HL-60 (cell line): ENCODE measurements at regions not wholly inside any gene's neighbourhood (a gene's known extent, or its start where the extent isn't known, plus 50 kb on each side); places are given as distances from the start of the nearest gene placed in this dataset.

Experiments used
- DNase-seq, 2 experiments: peaks; one replicate each; pipeline ENCODE4 v3.0.0-alpha.2; 2010 to 2020; ENCODE audit warnings: low read depth in 1 of 2, low spot score in 1 of 2
- H3K27ac ChIP-seq: fragments of 250-450 bp; sonication (Bioruptor Pico); replicated peaks from 2 replicates; pipeline ENCODE4 v1.5.1; 2020; ENCODE audit warnings: mild to moderate bottlenecking, moderate library complexity
- H3K27me3 ChIP-seq: fragments of 250-450 bp; sonication (Bioruptor Pico); 2 replicates; pipeline ENCODE4 v1.5.1; 2021; ENCODE audit warnings: mild to moderate bottlenecking, moderate library complexity; ENCODE audit not compliant: insufficient read depth, poor library complexity, severe bottlenecking
- H3K4me3 ChIP-seq: replicated peaks from 2 replicates; pipeline ENCODE4 v1.5.1; 2011; ENCODE audit warnings: mild to moderate bottlenecking, control low read depth, low read length; ENCODE audit not compliant: insufficient read depth
- CTCF ChIP-seq: IDR thresholded peaks from one replicate; pipeline ENCODE4 v1.5.1; 2011; ENCODE audit warnings: low read length, control low read depth, inconsistent platforms; ENCODE audit not compliant: insufficient read depth
- GABPA ChIP-seq: IDR thresholded peaks from 2 replicates; pipeline ENCODE4 v1.6.1; 2012; ENCODE audit warnings: low read depth
- POLR2AphosphoS5 ChIP-seq: IDR thresholded peaks from 2 replicates; pipeline ENCODE4 v1.6.1; 2012; ENCODE audit warnings: low read depth
- REST ChIP-seq: IDR thresholded peaks from 2 replicates; pipeline ENCODE4 v1.6.1; 2012; ENCODE audit warnings: low read depth; ENCODE audit not compliant: insufficient replicate concordance
- SPI1 ChIP-seq: IDR thresholded peaks from 2 replicates; pipeline ENCODE4 v1.6.1; 2012; ENCODE audit warnings: low read depth, mild to moderate bottlenecking, borderline replicate concordance

- Histone ChIP-seq H3K4me3 (no peak overlapping the region), H3K27me3 (no peaks in the 10 kb centered on the region), H3K27ac (peak overlapping the region; percentile 26; the same call in 1 of the 2 replicates)
- DNase-seq: no peak
- TF ChIP-seq CTCF: no peak
- no peak for TF ChIP-seq SPI1
- no peak for TF ChIP-seq REST
- TF ChIP-seq GABPA: no peak
- no peak for TF ChIP-seq POLR2AphosphoS5
Observed at GRCh38 chr10:78247266-78247665, 213.6 kb downstream of the RPS24 start.

- no peak for TF ChIP-seq REST
- no peak for TF ChIP-seq SPI1
- no peak for TF ChIP-seq GABPA
- TF ChIP-seq CTCF: no peak
- TF ChIP-seq POLR2AphosphoS5: no peak
- no peak for DNase-seq
- no peak overlapping the region for H3K4me3 ChIP-seq
- H3K27me3 ChIP-seq: no peaks in the 10 kb centered on the region
- peak overlapping the region; percentile 3; the same call in 1 of the 2 replicates for H3K27ac ChIP-seq
Observed at GRCh38 chr10:78247821-78248220, 214.2 kb downstream of the RPS24 start.

DNA sequence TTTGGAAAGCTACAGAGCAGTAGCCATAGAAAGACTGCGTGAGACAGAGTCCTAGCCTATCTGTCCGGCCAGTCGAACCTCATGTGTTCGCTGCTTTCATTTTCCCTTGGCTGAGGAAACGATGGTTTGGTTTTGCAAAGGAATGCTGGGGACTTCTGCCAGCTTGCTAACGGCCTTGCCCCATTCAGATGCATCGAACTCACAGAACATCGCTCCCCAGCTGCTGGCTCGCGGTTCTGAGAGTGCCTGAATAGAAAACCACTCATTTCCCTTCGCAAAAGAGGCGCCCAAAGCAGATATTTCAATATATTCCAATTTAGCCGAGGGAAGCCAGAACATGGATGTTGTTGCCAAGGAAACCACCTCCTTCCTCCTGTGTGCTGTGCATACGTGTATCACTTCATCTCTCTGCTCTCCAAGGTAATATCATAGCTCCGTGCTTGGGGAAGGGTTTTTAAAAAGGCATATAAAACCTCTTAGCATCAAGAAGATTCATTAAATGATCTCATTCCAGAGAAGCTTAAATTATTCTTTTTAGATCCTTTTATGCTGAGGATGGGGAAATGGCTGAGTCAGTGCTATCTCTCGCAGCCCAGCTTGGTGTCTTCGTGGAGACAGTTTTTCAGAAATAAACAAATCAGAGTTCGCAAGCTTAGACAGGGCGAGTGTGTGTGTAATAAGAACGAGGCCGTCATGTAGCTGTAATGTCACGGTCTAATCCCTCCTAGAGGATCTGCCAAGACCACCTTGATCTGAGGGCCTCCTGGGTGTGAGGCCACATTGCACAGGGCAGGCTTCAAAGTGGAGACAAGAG lies 215.2 kb downstream of the RPS24 start:
- TF ChIP-seq GABPA: no peak
- DNase-seq: no peak
- H3K27me3 ChIP-seq: no peaks in the 10 kb centered on the region
- peak overlapping the region; percentile 80 for H3K27ac ChIP-seq
- H3K4me3 ChIP-seq: no peak overlapping the region

DNA sequence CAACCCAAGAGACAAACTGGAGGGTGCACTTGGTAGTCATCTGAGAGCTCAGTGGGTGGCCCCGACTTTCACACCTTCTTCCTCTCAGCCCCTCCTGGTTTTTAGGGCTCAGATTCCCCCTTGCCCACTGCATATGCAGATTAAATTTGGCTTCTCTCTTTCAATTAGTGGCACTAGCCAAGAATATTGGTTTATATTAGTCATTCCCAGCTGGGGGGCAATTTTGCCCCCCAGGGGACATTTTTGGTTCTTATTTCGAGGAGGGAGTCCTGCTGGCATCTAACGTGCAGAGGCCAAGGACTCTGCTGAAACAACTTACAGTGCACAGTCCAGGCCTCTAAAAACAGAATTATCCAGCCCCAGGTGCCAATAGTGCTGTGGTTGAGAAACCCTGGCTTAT lies 216.0 kb downstream of the RPS24 start:
- no peak overlapping the region for H3K4me3 ChIP-seq
- no peak for TF ChIP-seq REST
- no peak for TF ChIP-seq POLR2AphosphoS5
- TF ChIP-seq SPI1: no peak
- no peak for TF ChIP-seq CTCF
- no peak for TF ChIP-seq GABPA
- peak overlapping the region; percentile 80 for H3K27ac ChIP-seq

More for the DNA sequence above, 216.0 kb downstream of the RPS24 start:
- no peaks in the 10 kb centered on the region for H3K27me3 ChIP-seq
- DNase-seq: no peak
